ENCODE measurements at regions not wholly inside any gene's neighbourhood (a gene's known extent, or its start where the extent isn't known, plus 50 kb on each side); places are given as distances from the start of the nearest gene placed in this dataset.
A peak's percentile ranks its signal among the peaks of the same experiment; 100 is the strongest.

GRCh38 chr14:95456281-95456680 lies 60.2 kb downstream of the SYNE3 start:
- H3K36me3 Mint-ChIP-seq = peaks cover 4 to 34% (median 20%) of the 10 kb centered on the region in 5 donors
- H3K27ac ChIP-seq (ENCODE audit: low read depth, low read length) = no peak overlapping the region
- no peak for DNase-seq

DNA sequence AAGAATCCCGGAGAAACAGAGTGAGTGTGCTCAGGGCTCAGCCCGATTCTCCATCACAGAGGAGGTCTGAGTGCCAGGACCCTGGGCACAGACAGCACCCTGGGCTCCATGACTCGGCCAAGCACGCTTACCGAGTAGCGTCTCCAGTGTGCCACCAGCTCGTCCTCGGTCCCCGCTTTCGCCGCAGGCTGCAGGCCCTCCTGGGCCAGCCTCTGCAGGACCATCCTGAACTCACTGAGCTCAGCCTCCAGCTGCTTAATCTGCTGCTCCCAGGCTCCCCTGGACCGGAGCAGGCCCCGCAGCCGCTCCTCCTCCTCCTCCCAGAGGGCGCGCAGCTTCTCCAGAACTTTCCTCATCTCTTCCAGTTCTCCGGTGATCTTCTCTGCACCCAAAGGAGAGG lies 61.2 kb downstream of the SYNE3 start:
- Histone ChIP-seq H3K4me3 (ENCODE audit: low read length) (no peak overlapping the region), H3K9me3 (ENCODE audit: control insufficient read depth in 2 of 3, low read length in 3 of 3) (no peaks in the 10 kb centered on the region), H3K4me1 (ENCODE audit: control insufficient read depth in 2 of 2, insufficient read depth in 2 of 2, low read length in 2 of 2) (peaks cover 0 to 4% of the 10 kb centered on the region in 2 donors), H3K27me3 (ENCODE audit: control insufficient read depth in 2 of 2, insufficient read depth in 2 of 2, low read length in 2 of 2) (no peaks in the 10 kb centered on the region), H3K27ac (ENCODE audit: low read depth, low read length) (no peak overlapping the region), H3K36me3 (ENCODE audit: control insufficient read depth in 2 of 3, insufficient read depth in 3 of 3, low read length in 3 of 3) (peaks cover 0 to 52% (median 6%) of the 10 kb centered on the region in 3 experiments)
- no peaks in the 10 kb centered on the region for H3K9me3 Mint-ChIP-seq
- H3K27ac Mint-ChIP-seq = peak overlapping the region in 1 of 9 donors; percentile 72
- CTCF ChIA-PET = interaction anchor here (1.0 kb wide), 1 partner anchor 72 kb away, joined by 3 read pairs; no protein-coding TSS in a partner anchor
- DNase-seq (no peak), ATAC-seq (no peak)
- peaks cover 0 to 33% (median 19%) of the 10 kb centered on the region in 5 donors for H3K36me3 Mint-ChIP-seq
- POLR2A ChIA-PET = interaction anchor here (0.8 kb wide), 1 partner anchor 65 kb away, joined by 4 read pairs; no protein-coding TSS in a partner anchor
- H3K27me3 Mint-ChIP-seq = no peaks in the 10 kb centered on the region
- peaks cover 0 to 28% (median 19%) of the 10 kb centered on the region in 7 donors for H3K4me1 Mint-ChIP-seq
- intact Hi-C loops (cut with micrococcal nuclease) = no loop called here
- H3K4me3 Mint-ChIP-seq = no peak overlapping the region

More at GRCh38 chr14:95456281-95456680, 60.2 kb downstream of the SYNE3 start:
- no peaks in the 10 kb centered on the region for H3K9me3 ChIP-seq (ENCODE audit: control insufficient read depth in 2 of 3, low read length in 3 of 3)
- Mint-ChIP-seq H3K4me3 (no peak overlapping the region), H3K9me3 (no peaks in the 10 kb centered on the region), H3K27me3 (no peaks in the 10 kb centered on the region), H3K27ac (peak overlapping the region in 1 of 9 donors; percentile 20), H3K4me1 (peaks cover 2 to 37% (median 28%) of the 10 kb centered on the region in 7 donors)
- peaks cover 0 to 45% (median 6%) of the 10 kb centered on the region in 3 experiments for H3K36me3 ChIP-seq (ENCODE audit: control insufficient read depth in 2 of 3, insufficient read depth in 3 of 3, low read length in 3 of 3)
- H3K27me3 ChIP-seq (ENCODE audit: control insufficient read depth in 2 of 2, insufficient read depth in 2 of 2, low read length in 2 of 2) = no peaks in the 10 kb centered on the region
- CTCF ChIA-PET = no interaction called here
- H3K4me1 ChIP-seq (ENCODE audit: control insufficient read depth in 2 of 2, insufficient read depth in 2 of 2, low read length in 2 of 2) = peaks cover 0 to 4% of the 10 kb centered on the region in 2 donors
- no peak overlapping the region for H3K4me3 ChIP-seq (ENCODE audit: low read length)
- intact Hi-C loops (cut with micrococcal nuclease) = no loop called here
- POLR2A ChIA-PET = no interaction called here
- ATAC-seq = no peak

DNA sequence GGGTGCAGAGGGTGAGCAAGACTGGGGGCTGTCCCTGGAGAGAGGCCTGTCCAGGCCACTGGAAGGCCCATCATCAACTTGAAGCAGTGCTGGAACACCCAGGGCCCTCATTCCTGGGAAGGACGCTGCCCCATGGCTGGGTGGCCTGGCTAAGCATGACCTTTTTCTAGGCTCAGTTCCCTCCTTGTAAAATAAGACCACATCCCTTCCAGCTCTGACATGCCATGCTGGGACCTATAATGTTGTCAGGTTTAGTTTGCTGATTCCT lies 62.8 kb downstream of the SYNE3 start:
- H3K36me3 ChIP-seq (ENCODE audit: control insufficient read depth in 2 of 3, insufficient read depth in 3 of 3, low read length in 3 of 3) = peaks cover 0 to 68% (median 6%) of the 10 kb centered on the region in 3 experiments
- intact Hi-C loops (cut with micrococcal nuclease) = no loop called here
- no peaks in the 10 kb centered on the region for H3K27me3 ChIP-seq (ENCODE audit: control insufficient read depth in 2 of 2, insufficient read depth in 2 of 2, low read length in 2 of 2)
- no peak overlapping the region for H3K4me3 Mint-ChIP-seq
- no peaks in the 10 kb centered on the region for H3K9me3 Mint-ChIP-seq
- ChIA-PET POLR2A (interaction anchor here (0.9 to 2.0 kb wide), 2 partner anchors 9 kb away, joined by 3 to 11 read pairs; no protein-coding TSS in a partner anchor), CTCF (interaction anchor here (2.0 to 2.4 kb wide), 3 partner anchors 11 to 73 kb away, joined by 6 to 18 read pairs (median 7); no protein-coding TSS in a partner anchor)
- H3K4me1 ChIP-seq (ENCODE audit: control insufficient read depth in 2 of 2, insufficient read depth in 2 of 2, low read length in 2 of 2) = peaks cover 0 to 4% of the 10 kb centered on the region in 2 donors
- H3K4me1 Mint-ChIP-seq = peaks cover 0 to 17% (median 10%) of the 10 kb centered on the region in 7 donors
- H3K27ac ChIP-seq (ENCODE audit: low read depth, low read length) = no peak overlapping the region
- peaks cover 6 to 43% (median 24%) of the 10 kb centered on the region in 5 donors for H3K36me3 Mint-ChIP-seq
- H3K27ac Mint-ChIP-seq = peak overlapping the region in 3 of 9 donors; percentile 28 to 90 (median 66)
- DNase-seq (no peak), ATAC-seq (no peak)
- H3K9me3 ChIP-seq (ENCODE audit: control insufficient read depth in 2 of 3, low read length in 3 of 3) = no peaks in the 10 kb centered on the region
- H3K27me3 Mint-ChIP-seq = no peaks in the 10 kb centered on the region
- no peak overlapping the region for H3K4me3 ChIP-seq (ENCODE audit: low read length)

- Histone ChIP-seq H3K9me3 (ENCODE audit: control insufficient read depth in 2 of 3, low read length in 3 of 3) (no peaks in the 10 kb centered on the region), H3K27me3 (ENCODE audit: control insufficient read depth in 2 of 2, insufficient read depth in 2 of 2, low read length in 2 of 2) (no peaks in the 10 kb centered on the region), H3K27ac (ENCODE audit: low read depth, low read length) (no peak overlapping the region), H3K4me3 (ENCODE audit: low read length) (no peak overlapping the region), H3K4me1 (ENCODE audit: control insufficient read depth in 2 of 2, insufficient read depth in 2 of 2, low read length in 2 of 2) (no peaks in the 10 kb centered on the region), H3K36me3 (ENCODE audit: control insufficient read depth in 2 of 3, insufficient read depth in 3 of 3, low read length in 3 of 3) (peaks cover 0 to 73% (median 7%) of the 10 kb centered on the region in 3 experiments)
- DNase-seq (no peak), ATAC-seq (no peak)
- ChIA-PET POLR2A (interaction anchor here (0.9 to 2.0 kb wide), 4 partner anchors 9 to 63 kb away, joined by 3 to 11 read pairs (median 4); partner anchors contain the start of gene SYNE3), CTCF (interaction anchor here (0.6 to 2.4 kb wide), 9 partner anchors 9 to 73 kb away, joined by 3 to 18 read pairs (median 6); partner anchors contain the start of gene SYNE3)
- H3K27me3 Mint-ChIP-seq = no peaks in the 10 kb centered on the region
- H3K27ac Mint-ChIP-seq = peak overlapping the region in 5 of 9 donors; percentile 14 to 90 (median 66)
- intact Hi-C loops (cut with micrococcal nuclease) = loop anchor here in 1 of 2 donors (1.0 kb wide), 1 partner anchor 10 kb away; no protein-coding TSS in a partner anchor
- no peaks in the 10 kb centered on the region for H3K9me3 Mint-ChIP-seq
- H3K4me1 Mint-ChIP-seq = peaks cover 0 to 13% (median 5%) of the 10 kb centered on the region in 7 donors
- H3K4me3 Mint-ChIP-seq = no peak overlapping the region
- H3K36me3 Mint-ChIP-seq = peaks cover 6 to 46% (median 24%) of the 10 kb centered on the region in 5 donors
These were observed 63.3 kb downstream of the SYNE3 start for GRCh38 chr14:95452893-95453712.

DNA sequence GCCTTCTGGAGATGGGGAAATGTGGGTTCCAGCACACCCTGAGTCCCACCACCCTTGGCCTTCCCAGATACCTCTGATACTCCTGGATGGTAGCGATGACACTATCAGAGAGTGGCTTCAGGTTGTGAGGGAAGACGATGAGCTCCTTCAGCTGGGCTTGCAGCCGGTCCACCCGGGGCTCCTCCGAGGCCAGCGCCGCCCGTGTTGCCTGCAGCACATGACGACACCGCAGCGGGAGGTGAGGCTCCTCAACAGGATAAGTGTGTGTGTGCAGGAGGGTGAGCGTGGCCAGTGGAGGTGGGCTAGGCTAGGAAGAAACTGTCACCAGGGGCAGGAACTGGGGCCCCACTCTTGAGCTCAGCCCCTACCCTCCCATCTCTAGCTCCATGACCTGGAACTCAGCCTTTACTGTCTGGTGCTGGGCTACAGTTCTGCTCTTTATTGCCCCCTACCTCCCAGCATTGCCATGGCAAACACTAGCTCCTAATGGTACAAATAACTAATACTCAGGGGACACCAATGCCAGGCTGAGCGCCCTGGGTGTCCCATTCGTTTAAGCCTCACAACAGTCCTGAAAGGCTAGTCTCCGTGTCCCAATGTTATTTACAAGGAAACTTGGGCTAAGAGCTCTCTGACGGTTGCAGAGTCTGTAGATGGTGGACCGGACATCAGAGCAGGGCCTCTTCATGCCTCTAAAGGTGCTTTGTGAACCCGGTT lies 64.1 kb downstream of the SYNE3 start:
- H3K4me1 ChIP-seq (ENCODE audit: control insufficient read depth in 2 of 2, insufficient read depth in 2 of 2, low read length in 2 of 2) = no peaks in the 10 kb centered on the region
- Mint-ChIP-seq H3K4me3 (no peak overlapping the region), H3K9me3 (no peaks in the 10 kb centered on the region), H3K27ac (peak overlapping the region in 1 of 9 donors; percentile 14), H3K4me1 (peaks cover 0 to 6% (median 4%) of the 10 kb centered on the region in 7 donors), H3K27me3 (no peaks in the 10 kb centered on the region), H3K36me3 (peaks cover 6 to 49% (median 20%) of the 10 kb centered on the region in 5 donors)
- intact Hi-C loops (cut with micrococcal nuclease) = loop anchor here in 1 of 2 donors (1.0 kb wide), 1 partner anchor 11 kb away; no protein-coding TSS in a partner anchor
- ChIA-PET CTCF (interaction anchor here (0.6 to 2.4 kb wide), 10 partner anchors 8 to 74 kb away, joined by 3 to 18 read pairs (median 6); partner anchors contain the start of gene SYNE3), POLR2A (interaction anchor here (1.0 to 2.0 kb wide), 5 partner anchors 10 to 72 kb away, joined by 3 to 11 read pairs (median 4); partner anchors contain the start of gene SYNE3)
- H3K4me3 ChIP-seq (ENCODE audit: low read length) = no peak overlapping the region
- no peaks in the 10 kb centered on the region for H3K27me3 ChIP-seq (ENCODE audit: control insufficient read depth in 2 of 2, insufficient read depth in 2 of 2, low read length in 2 of 2)
- DNase-seq (peak in 2 of 9 donors; percentile 14 to 18), ATAC-seq (peak; percentile 38)
- no peaks in the 10 kb centered on the region for H3K9me3 ChIP-seq (ENCODE audit: control insufficient read depth in 2 of 3, low read length in 3 of 3)
- no peak overlapping the region for H3K27ac ChIP-seq (ENCODE audit: low read depth, low read length)
- peaks cover 0 to 78% (median 14%) of the 10 kb centered on the region in 3 experiments for H3K36me3 ChIP-seq (ENCODE audit: control insufficient read depth in 2 of 3, insufficient read depth in 3 of 3, low read length in 3 of 3)

DNA sequence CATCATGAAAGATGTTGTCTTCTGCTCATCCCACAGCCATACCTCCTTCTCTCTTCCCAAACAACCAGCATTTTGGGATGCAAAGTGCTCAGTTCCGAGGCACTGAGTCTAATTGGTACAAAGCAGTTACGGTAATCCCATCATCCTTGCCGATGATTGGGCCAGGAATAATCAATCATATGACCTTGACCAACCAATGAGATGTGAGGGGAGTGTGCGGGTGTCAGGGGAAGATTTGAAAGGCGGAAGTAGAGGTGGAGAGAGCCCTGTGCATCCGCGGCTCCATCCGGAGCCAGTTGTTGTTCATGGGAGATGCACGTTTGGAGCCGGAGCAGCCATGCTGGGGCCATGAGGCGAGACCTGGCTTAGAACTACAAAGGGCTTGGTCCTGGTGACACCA lies 67.3 kb downstream of the SYNE3 start:
- H3K27ac Mint-ChIP-seq = peak overlapping the region in 2 of 9 donors; percentile 9 to 76
- H3K27ac ChIP-seq (ENCODE audit: low read depth, low read length) = no peak overlapping the region
- no peaks in the 10 kb centered on the region for H3K27me3 ChIP-seq (ENCODE audit: control insufficient read depth in 2 of 2, insufficient read depth in 2 of 2, low read length in 2 of 2)
- DNase-seq = no peak
- ATAC-seq = no peak
- no peaks in the 10 kb centered on the region for H3K27me3 Mint-ChIP-seq
- H3K4me1 ChIP-seq (ENCODE audit: control insufficient read depth in 2 of 2, insufficient read depth in 2 of 2, low read length in 2 of 2) = no peaks in the 10 kb centered on the region
- peaks cover 4 to 88% (median 14%) of the 10 kb centered on the region in 3 experiments for H3K36me3 ChIP-seq (ENCODE audit: control insufficient read depth in 2 of 3, insufficient read depth in 3 of 3, low read length in 3 of 3)
- ChIA-PET CTCF (interaction anchor here (1.1 to 1.8 kb wide), 3 partner anchors 13 to 78 kb away, joined by 3 to 7 read pairs (median 3); no protein-coding TSS in a partner anchor), POLR2A (no interaction called here)
- no peak overlapping the region for H3K4me3 ChIP-seq (ENCODE audit: low read length)
- intact Hi-C loops (cut with micrococcal nuclease) = no loop called here
- H3K4me3 Mint-ChIP-seq = no peak overlapping the region
- H3K4me1 Mint-ChIP-seq = peaks cover 0 to 8% (median 2%) of the 10 kb centered on the region in 7 donors
- H3K9me3 Mint-ChIP-seq = no peaks in the 10 kb centered on the region
- H3K9me3 ChIP-seq (ENCODE audit: control insufficient read depth in 2 of 3, low read length in 3 of 3) = no peaks in the 10 kb centered on the region
- H3K36me3 Mint-ChIP-seq = peaks cover 6 to 53% (median 9%) of the 10 kb centered on the region in 5 donors

Measured in naive thymus-derived CD4-positive, alpha-beta T cell (primary cell).